ENCODE measurements at regions not wholly inside any gene's neighbourhood (a gene's known extent, or its start where the extent isn't known, plus 50 kb on each side); places are given as distances from the start of the nearest gene placed in this dataset.

- intact Hi-C loops (cut with DNase I, micrococcal nuclease): no loop called here
- no peak for ATAC-seq
- H3K4me1 ChIP-seq (ENCODE audit: low read depth): no peaks in the 10 kb centered on the region
- H3K9me3 ChIP-seq: peaks cover 99% of the 10 kb centered on the region
- peak in 1 of 3 donors; percentile 24 for DNase-seq
- TF ChIP-seq, protein P1, sequence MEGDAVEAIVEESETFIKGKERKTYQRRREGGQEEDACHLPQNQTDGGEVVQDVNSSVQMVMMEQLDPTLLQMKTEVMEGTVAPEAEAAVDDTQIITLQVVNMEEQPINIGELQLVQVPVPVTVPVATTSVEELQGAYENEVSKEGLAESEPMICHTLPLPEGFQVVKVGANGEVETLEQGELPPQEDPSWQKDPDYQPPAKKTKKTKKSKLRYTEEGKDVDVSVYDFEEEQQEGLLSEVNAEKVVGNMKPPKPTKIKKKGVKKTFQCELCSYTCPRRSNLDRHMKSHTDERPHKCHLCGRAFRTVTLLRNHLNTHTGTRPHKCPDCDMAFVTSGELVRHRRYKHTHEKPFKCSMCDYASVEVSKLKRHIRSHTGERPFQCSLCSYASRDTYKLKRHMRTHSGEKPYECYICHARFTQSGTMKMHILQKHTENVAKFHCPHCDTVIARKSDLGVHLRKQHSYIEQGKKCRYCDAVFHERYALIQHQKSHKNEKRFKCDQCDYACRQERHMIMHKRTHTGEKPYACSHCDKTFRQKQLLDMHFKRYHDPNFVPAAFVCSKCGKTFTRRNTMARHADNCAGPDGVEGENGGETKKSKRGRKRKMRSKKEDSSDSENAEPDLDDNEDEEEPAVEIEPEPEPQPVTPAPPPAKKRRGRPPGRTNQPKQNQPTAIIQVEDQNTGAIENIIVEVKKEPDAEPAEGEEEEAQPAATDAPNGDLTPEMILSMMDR (IDR thresholded peaks at IDR 0.05): no peak
- H3K36me3 ChIP-seq (ENCODE audit: low read depth): peaks cover 6% of the 10 kb centered on the region
- H3K4me3 ChIP-seq: no peak overlapping the region
Observed at GRCh38 chr15:25054943-25055342, 100.2 kb downstream of the SNRPN start.

DNA sequence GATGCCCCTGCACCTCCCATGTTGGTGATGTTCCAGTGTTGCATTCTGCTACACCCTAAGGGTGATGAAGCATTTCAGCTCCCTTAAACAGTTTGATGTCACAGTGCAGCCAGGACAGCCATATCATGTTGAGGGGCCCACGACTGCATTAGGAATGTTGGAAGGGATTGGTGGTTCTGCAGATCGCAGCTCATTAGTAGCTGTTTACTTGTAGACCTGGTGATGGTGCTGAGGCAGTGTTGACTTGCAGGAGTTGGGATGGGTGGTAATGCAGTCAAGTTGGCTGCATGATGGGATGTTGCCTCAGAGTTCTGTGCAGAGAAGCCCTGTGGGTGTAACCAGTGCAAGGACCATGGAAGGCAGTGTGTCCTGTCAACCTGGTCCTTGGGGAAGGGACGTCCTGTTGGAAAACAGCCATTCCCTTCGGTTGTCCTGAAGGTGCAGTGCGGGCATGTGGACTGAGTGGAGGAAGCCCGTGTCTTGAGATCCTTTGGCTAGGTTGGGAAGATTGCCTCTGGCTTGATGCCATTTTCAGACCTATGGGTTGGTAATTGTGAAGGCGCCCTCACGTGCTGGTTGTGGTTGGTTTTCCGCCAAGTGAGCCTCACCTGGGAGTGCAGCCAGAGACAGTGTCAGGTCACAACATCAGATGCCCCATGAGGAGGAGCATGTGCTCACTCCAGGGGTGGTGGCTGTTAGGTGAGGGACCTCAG is 100.7 kb downstream of the SNRPN start:
- TF ChIP-seq, protein P1 (IDR thresholded peaks at IDR 0.05): no peak
- Histone ChIP-seq H3K36me3 (ENCODE audit: low read depth) (peaks cover 6% of the 10 kb centered on the region), H3K4me1 (ENCODE audit: low read depth) (no peaks in the 10 kb centered on the region), H3K9me3 (peaks cover 99% of the 10 kb centered on the region), H3K4me3 (no peak overlapping the region)
- ATAC-seq (no peak), DNase-seq (no peak)
- intact Hi-C loops (cut with DNase I, micrococcal nuclease): no loop called here

DNA sequence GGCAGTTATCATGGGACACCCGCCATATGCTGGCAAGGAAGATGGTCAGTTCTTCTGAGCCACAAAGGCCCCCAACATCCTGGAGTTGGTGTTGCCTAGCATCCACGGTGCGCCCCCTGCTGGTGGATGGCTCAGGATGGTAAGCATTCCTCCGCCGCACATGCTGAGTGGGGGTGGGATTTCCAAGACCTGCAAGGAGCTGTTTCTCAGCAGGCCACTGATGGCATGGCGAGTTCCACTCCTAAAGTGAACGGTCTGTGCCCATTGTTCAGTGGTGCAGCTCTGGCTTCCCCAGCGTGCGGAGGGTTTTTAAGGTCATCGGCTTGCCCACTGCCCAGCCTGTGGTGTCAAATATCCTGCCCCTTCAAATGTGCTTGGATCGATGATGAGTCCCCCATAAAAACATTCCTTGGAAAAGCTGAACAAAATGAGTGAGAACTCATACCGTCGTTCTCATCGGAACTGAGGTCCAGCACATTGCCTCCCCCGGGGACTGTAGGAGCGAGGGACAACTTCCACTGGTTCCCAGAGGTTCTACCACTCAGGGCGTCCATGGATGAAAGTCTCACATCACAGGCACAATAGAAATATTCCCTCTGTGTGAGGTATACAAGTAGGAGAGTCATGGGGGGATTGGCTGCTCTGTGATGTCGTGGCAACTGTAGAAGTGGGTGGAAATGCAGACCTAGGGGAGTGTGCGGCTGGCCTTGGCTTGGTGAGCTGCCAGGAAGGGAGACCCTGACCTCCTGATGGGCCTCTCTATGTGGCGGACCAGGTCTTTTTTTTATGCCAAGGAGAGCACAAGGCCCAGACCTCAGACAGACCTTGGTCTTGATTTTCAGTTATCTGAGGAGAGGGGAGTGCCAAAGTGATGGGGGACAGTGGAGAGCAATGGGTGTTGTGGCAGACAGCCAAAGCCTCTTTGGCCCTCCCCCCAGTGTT is 102.0 kb downstream of the SNRPN start:
- Histone ChIP-seq H3K9me3 (peaks cover 100% of the 10 kb centered on the region), H3K36me3 (ENCODE audit: low read depth) (peaks cover 6% of the 10 kb centered on the region), H3K4me3 (no peak overlapping the region), H3K4me1 (ENCODE audit: low read depth) (no peaks in the 10 kb centered on the region)
- intact Hi-C loops (cut with DNase I, micrococcal nuclease): no loop called here
- TF ChIP-seq, protein P1 (IDR thresholded peaks at IDR 0.05): no peak
- peak in 1 of 3 donors; percentile 10 for DNase-seq
- no peak for ATAC-seq

DNA sequence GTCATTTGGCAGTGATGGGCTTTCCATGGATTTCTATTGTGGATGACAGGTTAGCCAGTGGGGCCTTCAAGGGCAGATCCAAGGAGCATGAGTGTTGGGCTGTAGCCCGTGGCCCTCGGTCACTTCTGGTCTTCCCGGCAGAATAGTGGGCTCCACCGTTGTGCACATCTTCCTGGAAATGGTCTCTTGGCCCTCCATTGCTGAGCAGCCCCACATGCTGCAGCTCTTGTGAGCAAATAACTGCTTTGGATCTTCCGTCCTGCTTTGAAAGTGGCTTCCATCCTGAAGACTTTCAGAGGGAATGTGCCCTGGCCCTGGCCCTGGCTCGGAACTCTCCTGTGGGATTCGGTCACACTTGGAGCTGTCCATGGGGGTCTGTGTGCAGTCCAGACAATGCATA is 102.8 kb downstream of the SNRPN start:
- Histone ChIP-seq H3K36me3 (ENCODE audit: low read depth) (peaks cover 6% of the 10 kb centered on the region), H3K9me3 (peaks cover 100% of the 10 kb centered on the region), H3K4me3 (no peak overlapping the region), H3K4me1 (ENCODE audit: low read depth) (no peaks in the 10 kb centered on the region)
- intact Hi-C loops (cut with DNase I, micrococcal nuclease): no loop called here
- TF ChIP-seq, protein P1 (IDR thresholded peaks at IDR 0.05): no peak
- ATAC-seq: no peak
- DNase-seq: no peak

- intact Hi-C loops (cut with DNase I, micrococcal nuclease): no loop called here
- H3K9me3 ChIP-seq: peaks cover 100% of the 10 kb centered on the region
- no peaks in the 10 kb centered on the region for H3K4me1 ChIP-seq (ENCODE audit: low read depth)
- TF ChIP-seq, protein P1 (IDR thresholded peaks at IDR 0.05): no peak
- H3K4me3 ChIP-seq: no peak overlapping the region
- DNase-seq: no peak
- ATAC-seq: no peak
- peaks cover 6% of the 10 kb centered on the region for H3K36me3 ChIP-seq (ENCODE audit: low read depth)
Observed at GRCh38 chr15:25058080-25058785, 103.4 kb downstream of the SNRPN start.
